NCI-H2081 treated with DMSO at 0.1 percent for 48 hours (cell line): ENCODE measurements at regions not wholly inside any gene's neighbourhood (a gene's known extent, or its start where the extent isn't known, plus 50 kb on each side); places are given as distances from the start of the nearest gene placed in this dataset.
"Not testable (repeated sequence)": the region's sequence is repeated elsewhere in the genome, so short reads cannot be mapped to it uniquely, and the experiment has no call there.

Experiments used
- DNase-seq: peaks from one replicate; lab custom pipeline; 2025; lab: John Stamatoyannopoulos, UW

- DNase-seq: no peak
Measured at GRCh38 chr1:242735323-242735722, 210.8 kb upstream of the PLD5 start.

DNA sequence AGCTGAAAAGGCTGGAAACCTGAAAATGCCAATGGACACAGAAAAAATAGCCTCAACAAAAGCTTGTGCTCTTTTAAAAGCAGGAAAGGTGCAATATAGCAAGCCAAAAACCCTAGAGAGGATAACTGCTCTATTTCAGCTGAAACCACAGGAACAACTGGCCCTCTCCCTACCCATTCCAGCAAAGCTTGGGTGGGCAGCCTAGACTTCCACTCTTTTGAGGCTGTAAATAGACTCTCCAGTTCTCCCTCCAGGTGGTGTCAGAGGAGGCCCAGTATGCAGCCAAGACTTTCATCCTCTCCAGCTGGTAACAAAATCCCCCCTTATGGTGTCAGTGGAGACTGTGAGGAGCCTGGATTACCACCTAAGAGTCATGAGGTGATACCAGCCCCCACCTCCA, 206.9 kb upstream of the PLD5 start:
- no peak for DNase-seq

- no peak for DNase-seq
Measured at GRCh38 chr1:242728696-242729095, 204.2 kb upstream of the PLD5 start.

DNA sequence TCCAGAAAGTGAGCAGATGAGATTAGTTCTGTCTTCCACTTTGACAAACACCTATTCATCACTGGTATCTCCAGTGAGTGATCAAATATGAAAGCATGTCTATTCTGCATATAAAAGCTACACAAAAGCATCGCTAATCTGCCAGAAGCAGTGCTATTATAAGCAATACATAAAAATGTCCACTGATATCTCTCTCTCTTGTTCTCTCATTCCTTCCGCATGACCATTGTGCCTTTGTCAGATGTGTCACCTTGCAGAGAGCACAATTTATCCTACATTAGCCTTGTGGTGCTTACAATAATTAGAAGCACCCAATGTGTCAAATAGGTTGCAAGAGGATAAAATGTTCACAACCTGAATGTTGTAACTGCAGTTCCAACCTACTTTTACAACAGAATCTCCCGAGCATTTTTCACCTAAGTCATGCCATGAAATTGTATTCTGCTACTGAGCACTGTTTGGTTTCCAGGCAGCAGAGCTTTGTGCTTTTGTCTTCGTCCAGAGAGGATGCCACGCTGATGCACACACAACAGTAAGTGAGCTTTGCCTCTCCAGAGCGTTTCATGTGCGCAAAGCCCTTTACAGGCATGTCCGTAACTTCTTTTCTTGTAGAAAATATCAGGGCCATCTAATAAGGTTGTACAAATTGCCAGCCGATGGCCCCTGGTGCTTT, 198.7 kb upstream of the PLD5 start:
- DNase-seq: no peak

- DNase-seq: no peak
Measured at GRCh38 chr1:242718967-242719366, 194.5 kb upstream of the PLD5 start.

- no peak for DNase-seq
Measured at GRCh38 chr1:242712248-242712647, 187.8 kb upstream of the PLD5 start.

DNA sequence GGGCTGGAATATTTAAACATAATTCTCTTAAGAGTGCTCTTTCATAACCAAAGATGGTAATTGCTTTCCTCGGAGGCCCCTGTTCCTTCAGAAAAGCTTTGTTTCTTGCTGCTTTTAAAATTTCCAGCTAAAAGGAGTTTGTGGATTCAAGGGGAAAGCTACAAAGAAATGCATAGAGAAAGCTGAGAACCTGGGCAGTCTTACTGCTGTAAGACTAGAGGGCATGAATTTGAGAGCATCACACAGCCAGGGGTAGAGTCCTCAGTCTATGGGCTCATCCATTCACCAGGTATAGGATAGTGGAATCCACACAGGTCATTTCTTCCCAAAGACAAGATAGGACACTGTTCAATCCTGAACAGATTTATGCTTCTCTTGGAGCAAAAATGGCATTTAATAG, 186.3 kb upstream of the PLD5 start:
- no peak for DNase-seq

DNA sequence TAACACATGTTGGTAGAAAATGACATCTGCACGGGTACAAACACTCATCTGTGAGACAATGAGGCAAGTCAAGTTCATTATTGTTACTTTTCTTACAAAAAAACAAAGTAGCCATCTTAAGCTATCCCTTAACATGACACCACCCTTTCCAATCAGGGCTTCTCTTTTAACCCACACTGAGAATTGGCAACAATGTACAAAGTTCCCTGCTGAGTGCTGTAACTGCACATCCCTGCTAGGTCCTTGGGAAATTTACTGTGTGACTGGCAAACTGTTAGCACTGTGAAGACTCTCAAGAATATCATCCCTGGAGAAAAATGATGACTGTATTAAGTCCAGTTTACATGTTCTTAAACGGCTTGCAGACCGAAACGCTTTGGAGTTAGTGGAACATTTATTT, 185.8 kb upstream of the PLD5 start:
- no peak for DNase-seq

- DNase-seq: no peak
Measured at GRCh38 chr1:242703467-242703866, 179.0 kb upstream of the PLD5 start.

GRCh38 chr1:242692988-242693387, 168.5 kb upstream of the PLD5 start:
- no peak for DNase-seq

DNA sequence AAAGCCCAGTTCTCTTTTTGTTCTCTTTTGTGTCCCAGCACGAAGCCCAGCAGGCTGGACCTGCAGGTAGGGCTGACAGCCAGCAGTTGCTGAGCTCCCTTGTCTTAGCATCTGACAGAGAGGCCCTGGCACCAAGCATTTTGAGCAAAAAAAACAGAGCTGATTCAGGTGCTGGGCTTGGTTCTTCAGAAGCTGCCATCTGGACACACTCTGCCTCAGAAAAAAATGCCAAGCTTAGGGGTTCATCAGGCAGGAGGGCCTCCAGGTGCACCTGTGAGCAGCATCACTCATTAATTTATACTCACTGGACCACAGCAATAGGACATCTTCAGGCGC, 167.1 kb upstream of the PLD5 start:
- no peak for DNase-seq

GRCh38 chr1:242690849-242691609, 166.5 kb upstream of the PLD5 start:
- DNase-seq: no peak

DNA sequence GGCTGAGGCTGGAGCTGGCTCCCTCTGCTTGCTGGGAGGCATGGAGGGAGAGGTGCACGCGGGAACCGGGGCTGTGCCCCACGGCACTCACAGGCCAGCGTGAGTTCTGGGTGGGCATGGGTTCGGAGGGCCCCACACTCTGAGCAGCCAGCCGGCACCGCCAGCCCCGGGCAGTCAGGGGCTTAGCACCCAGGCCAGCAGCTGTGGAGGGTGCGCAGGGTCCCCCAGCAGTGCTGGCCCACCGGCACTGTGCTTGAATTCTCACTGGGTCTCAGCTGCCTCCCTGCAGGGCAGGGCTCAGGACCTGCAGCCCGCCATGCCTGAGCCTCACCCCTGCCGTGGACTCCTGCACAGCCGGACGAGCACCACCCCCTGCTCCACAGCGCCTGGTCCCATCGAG, 164.9 kb upstream of the PLD5 start:
- DNase-seq: no peak

DNA sequence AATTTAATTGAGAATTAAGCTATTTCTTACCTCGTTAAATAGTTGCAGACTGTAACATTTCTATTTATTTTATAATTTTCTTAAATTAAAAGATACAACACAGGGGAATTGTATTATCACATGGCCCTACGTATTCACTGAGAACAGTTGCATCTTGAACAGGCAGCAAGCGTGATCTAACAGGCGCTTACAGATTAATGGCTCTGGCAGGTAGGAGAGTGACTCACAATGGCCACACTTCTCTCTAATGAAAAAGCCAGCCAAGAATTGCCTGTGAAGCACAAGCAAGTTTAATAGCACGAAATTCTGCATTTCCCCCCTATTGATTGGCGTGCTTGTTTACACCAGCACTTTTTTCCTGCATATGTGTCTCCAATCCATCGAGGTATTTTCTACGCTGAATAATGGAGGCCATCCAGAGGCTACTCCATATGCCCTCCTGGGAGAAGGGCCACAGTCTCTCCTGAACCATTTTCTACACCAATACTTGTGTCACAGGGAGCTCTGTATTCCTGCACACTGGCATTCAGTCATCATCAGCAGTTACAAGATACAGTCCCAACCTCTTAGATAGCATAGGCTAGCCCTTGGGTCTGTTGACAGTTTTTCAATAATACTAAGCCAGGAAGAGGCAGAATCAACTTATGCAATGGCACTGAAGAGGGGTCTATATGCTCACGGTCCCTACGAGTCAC, 150.6 kb upstream of the PLD5 start:
- no peak for DNase-seq

DNA sequence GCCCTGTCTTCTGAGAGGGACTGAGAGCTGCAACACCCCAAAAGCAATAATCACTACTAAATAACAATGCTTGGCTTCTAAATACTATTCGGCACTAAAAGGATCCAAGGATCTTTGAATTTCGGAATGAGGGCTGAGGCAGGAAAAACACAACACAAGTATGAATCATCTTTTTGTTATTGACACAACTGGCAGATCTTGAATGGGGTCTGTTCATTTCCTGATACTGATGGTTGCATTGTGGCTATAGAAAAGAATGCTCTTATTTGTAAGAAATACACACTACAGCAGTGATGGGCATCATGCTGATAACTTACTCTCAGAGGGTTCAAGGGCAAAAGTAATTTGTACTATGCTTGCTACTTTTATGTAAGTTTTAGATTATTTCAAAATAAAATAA, 149.2 kb upstream of the PLD5 start:
- no peak for DNase-seq

GRCh38 chr1:242673165-242673564, 148.7 kb upstream of the PLD5 start:
- DNase-seq: not testable (repeated sequence)

GRCh38 chr1:242670019-242670418, 145.5 kb upstream of the PLD5 start:
- DNase-seq: no peak

DNA sequence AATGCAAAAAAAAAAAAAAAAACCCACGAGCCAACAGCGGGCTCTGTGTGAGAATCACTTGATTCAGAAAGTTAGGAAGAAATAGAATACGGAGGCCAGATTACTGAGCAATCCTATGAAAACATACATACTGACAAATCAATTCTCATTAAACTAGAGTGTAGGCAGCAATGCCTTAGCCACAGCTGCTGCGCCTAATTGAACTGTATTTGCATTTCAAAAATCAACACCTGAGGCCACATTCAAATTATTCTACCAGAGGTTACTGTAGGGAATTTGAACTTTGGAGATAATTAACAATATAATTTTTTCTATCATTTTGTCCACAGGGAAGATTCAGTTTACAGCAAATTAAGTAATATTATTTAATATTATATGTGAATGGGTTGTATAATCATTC, 138.4 kb upstream of the PLD5 start:
- no peak for DNase-seq

- DNase-seq: not testable (repeated sequence)
Measured at GRCh38 chr1:242653772-242654171, 129.3 kb upstream of the PLD5 start.

DNA sequence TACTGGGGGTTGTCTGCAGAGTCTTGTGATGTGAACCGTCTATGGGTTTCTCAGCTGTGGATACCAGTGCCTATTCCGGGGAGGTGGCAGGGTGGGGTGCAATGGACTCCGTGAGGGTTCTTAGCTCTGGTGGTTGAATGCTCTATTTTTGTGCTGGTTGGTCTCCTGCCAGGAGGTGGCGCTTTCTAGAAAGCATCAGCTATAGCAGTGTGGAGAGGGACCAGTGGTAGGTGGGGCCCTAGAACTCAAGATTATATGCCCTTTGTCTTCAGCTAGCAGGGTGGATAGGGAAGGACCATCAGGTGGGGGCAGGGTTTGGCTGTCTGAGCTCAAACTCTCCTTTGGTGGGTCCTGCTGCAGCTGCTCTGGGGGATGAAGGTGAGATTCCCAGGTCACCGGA, 127.3 kb upstream of the PLD5 start:
- DNase-seq: no peak

- DNase-seq: no peak
Measured at GRCh38 chr1:242641461-242641860, 117.0 kb upstream of the PLD5 start.

GRCh38 chr1:242639104-242639503, 114.6 kb upstream of the PLD5 start:
- no peak for DNase-seq

DNA sequence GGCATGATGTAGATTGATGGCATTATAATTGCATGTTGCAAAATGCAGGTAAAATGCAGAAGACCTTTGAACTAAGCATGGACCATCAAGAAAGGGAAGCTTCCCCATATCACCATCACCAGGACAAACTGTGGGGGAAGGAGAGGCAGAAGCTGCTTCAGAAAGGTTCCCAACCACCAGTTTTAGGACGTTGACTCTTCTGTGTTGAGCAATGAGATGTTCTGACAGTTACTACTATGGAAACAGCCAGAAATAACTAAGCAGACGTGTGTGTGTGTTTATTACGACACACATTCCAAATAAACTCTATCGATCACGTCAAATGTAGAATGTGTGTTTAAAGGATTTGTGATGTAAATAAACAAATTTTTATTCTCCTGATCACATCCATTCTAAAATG, 110.2 kb upstream of the PLD5 start:
- no peak for DNase-seq
